H9 (cell line): ENCODE measurements at regions not wholly inside any gene's neighbourhood (a gene's known extent, or its start where the extent isn't known, plus 50 kb on each side); places are given as distances from the start of the nearest gene placed in this dataset.
A peak's percentile ranks its signal among the peaks of the same experiment; 100 is the strongest.

Experiments used
- DNase-seq: peaks from one replicate; pipeline ENCODE4 v3.0.0-alpha.2; 2017
- H2AFZ ChIP-seq: one replicate; pipeline ENCODE4 v1.6.1; 2013; ENCODE audit warnings: mild to moderate bottlenecking, low read length, control low read depth, moderate library complexity
- H2AK5ac ChIP-seq: 2 replicates; pipeline ENCODE4 v1.6.1; 2013; ENCODE audit warnings: low read length, control low read depth, mixed read lengths; ENCODE audit not compliant: insufficient read length
- H2BK120ac ChIP-seq: one replicate; pipeline ENCODE4 v1.6.1; 2013; ENCODE audit warnings: low read depth, mild to moderate bottlenecking, low read length, control low read depth, inconsistent platforms; ENCODE audit not compliant: poor library complexity, severe bottlenecking
- H2BK12ac ChIP-seq: 2 replicates; pipeline ENCODE4 v1.6.1; 2013; ENCODE audit warnings: low read length, control low read depth, mixed read lengths, low read depth; ENCODE audit not compliant: insufficient read length
- H2BK15ac ChIP-seq: 2 replicates; pipeline ENCODE4 v1.6.1; 2013; ENCODE audit warnings: low read depth, low read length, control low read depth
- H2BK20ac ChIP-seq: one replicate; pipeline ENCODE4 v1.6.1; 2013; ENCODE audit warnings: low read depth, mild to moderate bottlenecking, low read length, control low read depth, inconsistent platforms; ENCODE audit not compliant: poor library complexity, severe bottlenecking
- H2BK5ac ChIP-seq: 2 replicates; pipeline ENCODE4 v1.6.1; 2013; ENCODE audit warnings: low read length, control low read depth, mixed read lengths; ENCODE audit not compliant: insufficient read length
- H3K14ac ChIP-seq: 2 replicates; pipeline ENCODE4 v1.6.1; 2013; ENCODE audit warnings: low read length, control low read depth; ENCODE audit not compliant: insufficient read depth
- H3K18ac ChIP-seq: 2 replicates; pipeline ENCODE4 v1.6.1; 2013; ENCODE audit warnings: low read depth, mild to moderate bottlenecking, mixed read lengths, low read length, control low read depth; ENCODE audit not compliant: insufficient read length
- H3K23ac ChIP-seq: 2 replicates; pipeline ENCODE4 v1.6.1; 2013; ENCODE audit warnings: low read length, control low read depth, mixed read lengths, low read depth; ENCODE audit not compliant: insufficient read length
- H3K23me2 ChIP-seq: 2 replicates; pipeline ENCODE4 v1.6.1; 2013; ENCODE audit warnings: low read depth, mild to moderate bottlenecking, mixed read lengths, low read length, control low read depth; ENCODE audit not compliant: insufficient read length, poor library complexity, severe bottlenecking
- H3K27ac ChIP-seq: 2 replicates; pipeline ENCODE4 v1.5.1; 2013; ENCODE audit warnings: low read length, control low read depth, mixed read lengths, low read depth; ENCODE audit not compliant: insufficient read length
- H3K27me3 ChIP-seq: 2 replicates; pipeline ENCODE4 v1.6.1; 2013; ENCODE audit warnings: low read length, control low read depth, inconsistent platforms; ENCODE audit not compliant: insufficient read depth
- H3K4ac ChIP-seq: 2 replicates; pipeline ENCODE4 v1.6.1; 2013; ENCODE audit warnings: low read depth, mild to moderate bottlenecking, control low read depth, inconsistent platforms, low read length, moderate library complexity
- H3K4me1 ChIP-seq: 2 replicates; pipeline ENCODE4 v1.6.1; 2013; ENCODE audit warnings: low read length, control low read depth, inconsistent platforms; ENCODE audit not compliant: insufficient read depth
- H3K4me2 ChIP-seq: 2 replicates; pipeline ENCODE4 v1.6.1; 2013; ENCODE audit warnings: low read length, control low read depth, mixed read lengths; ENCODE audit not compliant: insufficient read length, insufficient read depth
- H3K56ac ChIP-seq: 2 replicates; pipeline ENCODE4 v1.6.1; 2013; ENCODE audit warnings: low read depth, mild to moderate bottlenecking, mixed read lengths, low read length, control low read depth; ENCODE audit not compliant: insufficient read length
- H3K79me1 ChIP-seq: 2 replicates; pipeline ENCODE4 v1.6.1; 2013; ENCODE audit warnings: low read depth, mild to moderate bottlenecking, moderate library complexity, low read length, control low read depth, inconsistent platforms; ENCODE audit not compliant: insufficient read depth, poor library complexity, severe bottlenecking
- H3K79me2 ChIP-seq: 2 replicates; pipeline ENCODE4 v1.6.1; 2013; ENCODE audit warnings: low read length, control low read depth, inconsistent platforms; ENCODE audit not compliant: insufficient read depth
- H3K9ac ChIP-seq: 2 replicates; pipeline ENCODE4 v1.6.1; 2013; ENCODE audit warnings: low read length, control low read depth, mixed read lengths; ENCODE audit not compliant: insufficient read length; ENCODE audit errors: extremely low read depth
- H3K9me3 ChIP-seq: one replicate; pipeline ENCODE4 v1.6.1; 2013; ENCODE audit warnings: low read depth, low read length, inconsistent platforms; ENCODE audit not compliant: control insufficient read depth
- H3T11ph ChIP-seq: one replicate; pipeline ENCODE4 v1.6.1; 2013; ENCODE audit warnings: mild to moderate bottlenecking, low read length, control low read depth, inconsistent platforms
- H4K20me1 ChIP-seq: one replicate; pipeline ENCODE4 v1.6.1; 2013; ENCODE audit not compliant: control insufficient read depth, insufficient read length, insufficient read depth
- H4K5ac ChIP-seq: 2 replicates; pipeline ENCODE4 v1.6.1; 2013; ENCODE audit warnings: low read depth, mild to moderate bottlenecking, mixed read lengths, low read length, control low read depth; ENCODE audit not compliant: insufficient read length
- H4K8ac ChIP-seq: replicated peaks from 2 replicates; pipeline ENCODE4 v1.6.1; 2013; ENCODE audit warnings: low read length, control low read depth, mixed read lengths, low read depth; ENCODE audit not compliant: insufficient read length
- H4K91ac ChIP-seq: 2 replicates; pipeline ENCODE4 v1.6.1; 2013; ENCODE audit warnings: low read depth, mild to moderate bottlenecking, moderate library complexity, mixed read lengths, low read length, control low read depth; ENCODE audit not compliant: insufficient read length
- H3K27ac Mint-ChIP-seq, 3 experiments: 2 replicates in 2 of 3; 3 replicates in 1 of 3; pipeline ENCODE4 v1.8.0; 2020 to 2021; ENCODE audit warnings: mixed read lengths in 3 of 3, mild to moderate bottlenecking in 1 of 3, moderate library complexity in 1 of 3
- H3K27me3 Mint-ChIP-seq: 2 replicates; pipeline ENCODE4 v1.8.0; 2021; ENCODE audit warnings: low read depth, mild to moderate bottlenecking, moderate library complexity, mixed read lengths
- H3K36me3 Mint-ChIP-seq, 3 experiments: 2 replicates in 2 of 3; 3 replicates in 1 of 3; pipeline ENCODE4 v1.8.0; 2020 to 2021; ENCODE audit warnings: low read depth in 3 of 3, mixed read lengths in 3 of 3; ENCODE audit not compliant: insufficient read depth in 1 of 3
- H3K4me1 Mint-ChIP-seq, 2 experiments: 2 replicates each; pipeline ENCODE4 v1.8.0; 2020; ENCODE audit warnings: mixed read lengths in 2 of 2
- H3K4me3 Mint-ChIP-seq, 2 experiments: 2 replicates in 1 of 2; 3 replicates in 1 of 2; pipeline ENCODE4 v1.8.0; 2020 to 2021; ENCODE audit warnings: mild to moderate bottlenecking in 2 of 2, mixed read lengths in 2 of 2, moderate library complexity in 1 of 2
- H3K9me3 Mint-ChIP-seq, 2 experiments: 2 replicates in 1 of 2; 3 replicates in 1 of 2; pipeline ENCODE4 v1.8.0; 2020; ENCODE audit warnings: mild to moderate bottlenecking in 2 of 2, mixed read lengths in 2 of 2, moderate library complexity in 1 of 2
- CTCF ChIP-seq: fragments of 200-600 bp; sonication (generic); conservative IDR thresholded peaks from 3 replicates; pipeline ENCODE4 v1.8.0; 2021; ENCODE audit warnings: antibody characterized with exemption, mild to moderate bottlenecking
- WGBS: extraction: QIAGEN DNeasy Blood & Tissue Kit; methylation state at CpG from one replicate; pipeline ENCODE4 v1.1.7; 2013; ENCODE audit warnings: missing lambda C conversion rate, low lambda C conversion rate, mixed read lengths; ENCODE audit not compliant: insufficient read length; ENCODE audit errors: extremely low coverage; 5-methylcytosine and 5-hydroxymethylcytosine counted together

- H2AK5ac ChIP-seq = no peak overlapping the region
- no peak overlapping the region for H3T11ph ChIP-seq
- Mint-ChIP-seq H3K4me3 (no peak overlapping the region; a peak in 1 of 5 replicates), H3K4me1 (peaks cover 26 to 28% of the 10 kb centered on the region in 2 experiments), H3K36me3 (no peaks in the 10 kb centered on the region; a peak in 1 of 7 replicates), H3K27me3 (no peaks in the 10 kb centered on the region), H3K27ac (peak overlapping the region in 1 of 3 experiments; percentile 81; a peak in 2 of 7 replicates), H3K9me3 (peaks cover 7 to 8% of the 10 kb centered on the region in 2 experiments; a peak in 2 of 5 replicates)
- H3K14ac ChIP-seq = no peak overlapping the region
- H3K27ac ChIP-seq = no peak overlapping the region
- H3K56ac ChIP-seq = no peak overlapping the region
- no peak overlapping the region for H3K23ac ChIP-seq
- H2BK5ac ChIP-seq = no peak overlapping the region
- no peaks in the 10 kb centered on the region for H3K23me2 ChIP-seq
- no peak overlapping the region for H3K18ac ChIP-seq
- no peak for TF ChIP-seq CTCF
- no peaks in the 10 kb centered on the region for H3K27me3 ChIP-seq
- DNase-seq = no peak
- no peak overlapping the region for H2AFZ ChIP-seq
- no peaks in the 10 kb centered on the region for H3K79me2 ChIP-seq
- no CpG with 5 or more reads among the region's 5 CpGs for WGBS
- no peak overlapping the region for H4K5ac ChIP-seq
- H3K9ac ChIP-seq = no peak overlapping the region
- no peak overlapping the region for H2BK12ac ChIP-seq
- peaks cover 5% of the 10 kb centered on the region; the same call in 1 of the 2 replicates for H3K4me1 ChIP-seq
- no peaks in the 10 kb centered on the region for H4K20me1 ChIP-seq
- H2BK15ac ChIP-seq = no peak overlapping the region
- no peaks in the 10 kb centered on the region for H3K79me1 ChIP-seq
- no peak overlapping the region for H2BK20ac ChIP-seq
- H3K9me3 ChIP-seq = no peaks in the 10 kb centered on the region
- H2BK120ac ChIP-seq = no peak overlapping the region
- H4K8ac ChIP-seq = no peak overlapping the region
- H3K4ac ChIP-seq = no peak overlapping the region
- no peak overlapping the region for H4K91ac ChIP-seq
- H3K4me2 ChIP-seq = no peak overlapping the region
Observed at GRCh38 chr2:41736105-41736567, 311.7 kb upstream of the PKDCC start.
